ENCODE measurements at regions not wholly inside any gene's neighbourhood (a gene's known extent, or its start where the extent isn't known, plus 50 kb on each side); places are given as distances from the start of the nearest gene placed in this dataset.

- H3K36me3 ChIP-seq = no peaks in the 10 kb centered on the region
- no peak overlapping the region for H3K4me3 ChIP-seq
- no peaks in the 10 kb centered on the region for H3K27me3 ChIP-seq (ENCODE audit: low read depth)
- DNase-seq = no peak
- no peaks in the 10 kb centered on the region for H3K9me3 ChIP-seq
- intact Hi-C loops (cut with DNase I) = no loop called here
- TF ChIP-seq, protein P1, sequence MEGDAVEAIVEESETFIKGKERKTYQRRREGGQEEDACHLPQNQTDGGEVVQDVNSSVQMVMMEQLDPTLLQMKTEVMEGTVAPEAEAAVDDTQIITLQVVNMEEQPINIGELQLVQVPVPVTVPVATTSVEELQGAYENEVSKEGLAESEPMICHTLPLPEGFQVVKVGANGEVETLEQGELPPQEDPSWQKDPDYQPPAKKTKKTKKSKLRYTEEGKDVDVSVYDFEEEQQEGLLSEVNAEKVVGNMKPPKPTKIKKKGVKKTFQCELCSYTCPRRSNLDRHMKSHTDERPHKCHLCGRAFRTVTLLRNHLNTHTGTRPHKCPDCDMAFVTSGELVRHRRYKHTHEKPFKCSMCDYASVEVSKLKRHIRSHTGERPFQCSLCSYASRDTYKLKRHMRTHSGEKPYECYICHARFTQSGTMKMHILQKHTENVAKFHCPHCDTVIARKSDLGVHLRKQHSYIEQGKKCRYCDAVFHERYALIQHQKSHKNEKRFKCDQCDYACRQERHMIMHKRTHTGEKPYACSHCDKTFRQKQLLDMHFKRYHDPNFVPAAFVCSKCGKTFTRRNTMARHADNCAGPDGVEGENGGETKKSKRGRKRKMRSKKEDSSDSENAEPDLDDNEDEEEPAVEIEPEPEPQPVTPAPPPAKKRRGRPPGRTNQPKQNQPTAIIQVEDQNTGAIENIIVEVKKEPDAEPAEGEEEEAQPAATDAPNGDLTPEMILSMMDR (IDR thresholded peaks at IDR 0.05) = no peak
- ATAC-seq = no peak
- no peaks in the 10 kb centered on the region for H3K4me1 ChIP-seq
- H3K27ac ChIP-seq = no peak overlapping the region
These were observed 346.7 kb downstream of the RND3 start for GRCh38 chr2:150140777-150141176.

DNA sequence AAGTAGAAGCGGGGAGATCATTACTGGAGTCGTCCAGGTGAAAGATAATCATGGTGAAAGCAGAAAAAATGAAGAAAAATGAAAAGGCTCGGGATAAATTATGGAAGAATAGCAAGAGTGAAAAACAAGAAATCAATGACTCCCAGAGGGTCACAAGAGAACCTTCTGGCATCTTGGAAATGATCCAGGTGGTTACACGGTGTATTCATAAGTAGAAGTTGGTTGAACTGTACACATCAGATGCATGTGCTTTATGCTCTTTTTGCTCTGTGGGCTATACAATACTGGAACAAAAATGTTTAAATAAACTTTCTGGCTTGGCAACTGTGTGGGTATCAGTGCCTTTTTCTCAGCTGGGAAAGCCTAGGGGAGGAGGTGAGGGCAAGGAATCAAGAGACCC, 348.9 kb downstream of the RND3 start:
- Histone ChIP-seq H3K27ac (no peak overlapping the region), H3K4me1 (no peaks in the 10 kb centered on the region), H3K36me3 (no peaks in the 10 kb centered on the region), H3K9me3 (no peaks in the 10 kb centered on the region), H3K4me3 (no peak overlapping the region), H3K27me3 (ENCODE audit: low read depth) (no peaks in the 10 kb centered on the region)
- TF ChIP-seq, protein P1 (IDR thresholded peaks at IDR 0.05) = no peak
- ATAC-seq (no peak), DNase-seq (no peak)
- intact Hi-C loops (cut with DNase I) = no loop called here

DNA sequence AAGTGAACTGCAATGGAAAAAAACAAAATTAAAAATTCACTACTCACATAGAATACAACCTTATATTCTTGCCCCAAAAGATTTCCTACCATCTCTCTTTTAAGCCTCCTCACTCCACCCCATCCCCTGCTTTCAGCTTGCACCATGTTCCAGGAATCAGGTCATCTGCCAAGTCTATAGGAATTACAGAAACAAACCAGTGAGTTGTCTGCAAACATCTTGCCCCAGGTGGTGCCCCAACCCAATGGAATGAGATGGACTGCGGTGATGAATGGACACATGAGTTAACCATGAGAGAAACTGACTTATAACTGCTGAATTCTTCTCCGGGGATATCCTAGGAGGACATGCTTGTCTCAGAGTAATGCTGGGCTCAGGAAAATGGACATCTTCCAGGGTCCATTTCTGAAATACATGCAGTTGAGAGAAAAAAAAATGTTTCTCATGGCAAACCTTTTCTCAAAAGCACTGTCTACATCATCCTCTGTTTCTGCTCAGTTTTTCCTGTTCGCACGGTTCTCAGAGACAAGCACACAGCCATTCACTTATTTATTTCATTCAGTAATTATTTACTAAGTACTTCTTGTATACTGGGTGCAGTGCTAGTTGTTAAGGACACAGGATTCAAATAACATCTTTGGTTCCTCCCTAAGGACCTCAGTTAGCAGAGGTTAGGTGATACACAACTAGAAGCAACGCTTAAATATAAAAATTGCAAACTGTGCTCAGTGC, 350.0 kb downstream of the RND3 start:
- intact Hi-C loops (cut with DNase I) = no loop called here
- Histone ChIP-seq H3K27ac (no peak overlapping the region), H3K4me1 (no peaks in the 10 kb centered on the region), H3K9me3 (no peaks in the 10 kb centered on the region), H3K27me3 (ENCODE audit: low read depth) (no peaks in the 10 kb centered on the region), H3K4me3 (no peak overlapping the region), H3K36me3 (no peaks in the 10 kb centered on the region)
- DNase-seq (no peak), ATAC-seq (no peak)
- TF ChIP-seq, protein P1 (IDR thresholded peaks at IDR 0.05) = no peak

DNA sequence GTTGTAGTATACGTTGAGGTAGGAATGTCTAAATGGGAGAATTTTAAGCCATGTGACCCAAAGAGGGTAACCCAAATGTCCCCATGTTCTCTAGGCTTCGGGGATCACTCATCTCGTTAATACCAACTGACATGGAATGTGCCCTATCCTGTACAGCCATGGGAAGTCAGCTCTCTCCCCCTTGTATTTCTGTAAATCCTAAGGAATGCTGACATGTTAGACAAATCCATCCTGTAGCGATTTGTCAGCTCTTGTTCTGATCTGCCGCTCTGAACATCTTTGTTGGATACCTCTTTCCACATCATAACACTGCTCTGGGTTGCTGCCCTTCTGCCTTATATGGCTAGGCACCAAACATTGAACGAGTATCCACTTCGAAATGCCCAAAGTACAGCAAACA, 350.6 kb downstream of the RND3 start:
- DNase-seq (no peak), ATAC-seq (no peak)
- Histone ChIP-seq H3K36me3 (no peaks in the 10 kb centered on the region), H3K9me3 (no peaks in the 10 kb centered on the region), H3K4me3 (no peak overlapping the region), H3K4me1 (no peaks in the 10 kb centered on the region), H3K27ac (no peak overlapping the region), H3K27me3 (ENCODE audit: low read depth) (no peaks in the 10 kb centered on the region)
- TF ChIP-seq, protein P1 (IDR thresholded peaks at IDR 0.05) = no peak
- intact Hi-C loops (cut with DNase I) = no loop called here

- Histone ChIP-seq H3K4me1 (no peaks in the 10 kb centered on the region), H3K36me3 (no peaks in the 10 kb centered on the region), H3K9me3 (no peaks in the 10 kb centered on the region), H3K27me3 (ENCODE audit: low read depth) (no peaks in the 10 kb centered on the region), H3K4me3 (no peak overlapping the region), H3K27ac (no peak overlapping the region)
- TF ChIP-seq, protein P1 (IDR thresholded peaks at IDR 0.05) = no peak
- ATAC-seq = no peak
- DNase-seq = no peak
- intact Hi-C loops (cut with DNase I) = no loop called here
These were observed 351.1 kb downstream of the RND3 start for GRCh38 chr2:150136401-150136800.
